H9 (cell line): ENCODE measurements at regions not wholly inside any gene's neighbourhood (a gene's known extent, or its start where the extent isn't known, plus 50 kb on each side); places are given as distances from the start of the nearest gene placed in this dataset.

Experiments
- DNase-seq: peaks from one replicate; pipeline ENCODE4 v3.0.0-alpha.2; 2017
- H2AFZ ChIP-seq: one replicate; pipeline ENCODE4 v1.6.1; 2013; ENCODE audit warnings: mild to moderate bottlenecking, low read length, control low read depth, moderate library complexity
- H2AK5ac ChIP-seq: 2 replicates; pipeline ENCODE4 v1.6.1; 2013; ENCODE audit warnings: low read length, control low read depth, mixed read lengths; ENCODE audit not compliant: insufficient read length
- H2BK120ac ChIP-seq: one replicate; pipeline ENCODE4 v1.6.1; 2013; ENCODE audit warnings: low read depth, mild to moderate bottlenecking, low read length, control low read depth, inconsistent platforms; ENCODE audit not compliant: poor library complexity, severe bottlenecking
- H2BK12ac ChIP-seq: 2 replicates; pipeline ENCODE4 v1.6.1; 2013; ENCODE audit warnings: low read length, control low read depth, mixed read lengths, low read depth; ENCODE audit not compliant: insufficient read length
- H2BK15ac ChIP-seq: 2 replicates; pipeline ENCODE4 v1.6.1; 2013; ENCODE audit warnings: low read depth, low read length, control low read depth
- H2BK20ac ChIP-seq: one replicate; pipeline ENCODE4 v1.6.1; 2013; ENCODE audit warnings: low read depth, mild to moderate bottlenecking, low read length, control low read depth, inconsistent platforms; ENCODE audit not compliant: poor library complexity, severe bottlenecking
- H2BK5ac ChIP-seq: 2 replicates; pipeline ENCODE4 v1.6.1; 2013; ENCODE audit warnings: low read length, control low read depth, mixed read lengths; ENCODE audit not compliant: insufficient read length
- H3K14ac ChIP-seq: 2 replicates; pipeline ENCODE4 v1.6.1; 2013; ENCODE audit warnings: low read length, control low read depth; ENCODE audit not compliant: insufficient read depth
- H3K18ac ChIP-seq: 2 replicates; pipeline ENCODE4 v1.6.1; 2013; ENCODE audit warnings: low read depth, mild to moderate bottlenecking, mixed read lengths, low read length, control low read depth; ENCODE audit not compliant: insufficient read length
- H3K23ac ChIP-seq: 2 replicates; pipeline ENCODE4 v1.6.1; 2013; ENCODE audit warnings: low read length, control low read depth, mixed read lengths, low read depth; ENCODE audit not compliant: insufficient read length
- H3K23me2 ChIP-seq: 2 replicates; pipeline ENCODE4 v1.6.1; 2013; ENCODE audit warnings: low read depth, mild to moderate bottlenecking, mixed read lengths, low read length, control low read depth; ENCODE audit not compliant: insufficient read length, poor library complexity, severe bottlenecking
- H3K27ac ChIP-seq: 2 replicates; pipeline ENCODE4 v1.5.1; 2013; ENCODE audit warnings: low read length, control low read depth, mixed read lengths, low read depth; ENCODE audit not compliant: insufficient read length
- H3K27me3 ChIP-seq: 2 replicates; pipeline ENCODE4 v1.6.1; 2013; ENCODE audit warnings: low read length, control low read depth, inconsistent platforms; ENCODE audit not compliant: insufficient read depth
- H3K4ac ChIP-seq: 2 replicates; pipeline ENCODE4 v1.6.1; 2013; ENCODE audit warnings: low read depth, mild to moderate bottlenecking, control low read depth, inconsistent platforms, low read length, moderate library complexity
- H3K4me1 ChIP-seq: 2 replicates; pipeline ENCODE4 v1.6.1; 2013; ENCODE audit warnings: low read length, control low read depth, inconsistent platforms; ENCODE audit not compliant: insufficient read depth
- H3K4me2 ChIP-seq: 2 replicates; pipeline ENCODE4 v1.6.1; 2013; ENCODE audit warnings: low read length, control low read depth, mixed read lengths; ENCODE audit not compliant: insufficient read length, insufficient read depth
- H3K56ac ChIP-seq: 2 replicates; pipeline ENCODE4 v1.6.1; 2013; ENCODE audit warnings: low read depth, mild to moderate bottlenecking, mixed read lengths, low read length, control low read depth; ENCODE audit not compliant: insufficient read length
- H3K79me1 ChIP-seq: 2 replicates; pipeline ENCODE4 v1.6.1; 2013; ENCODE audit warnings: low read depth, mild to moderate bottlenecking, moderate library complexity, low read length, control low read depth, inconsistent platforms; ENCODE audit not compliant: insufficient read depth, poor library complexity, severe bottlenecking
- H3K79me2 ChIP-seq: 2 replicates; pipeline ENCODE4 v1.6.1; 2013; ENCODE audit warnings: low read length, control low read depth, inconsistent platforms; ENCODE audit not compliant: insufficient read depth
- H3K9ac ChIP-seq: 2 replicates; pipeline ENCODE4 v1.6.1; 2013; ENCODE audit warnings: low read length, control low read depth, mixed read lengths; ENCODE audit not compliant: insufficient read length; ENCODE audit errors: extremely low read depth
- H3K9me3 ChIP-seq: one replicate; pipeline ENCODE4 v1.6.1; 2013; ENCODE audit warnings: low read depth, low read length, inconsistent platforms; ENCODE audit not compliant: control insufficient read depth
- H3T11ph ChIP-seq: one replicate; pipeline ENCODE4 v1.6.1; 2013; ENCODE audit warnings: mild to moderate bottlenecking, low read length, control low read depth, inconsistent platforms
- H4K20me1 ChIP-seq: one replicate; pipeline ENCODE4 v1.6.1; 2013; ENCODE audit not compliant: control insufficient read depth, insufficient read length, insufficient read depth
- H4K5ac ChIP-seq: 2 replicates; pipeline ENCODE4 v1.6.1; 2013; ENCODE audit warnings: low read depth, mild to moderate bottlenecking, mixed read lengths, low read length, control low read depth; ENCODE audit not compliant: insufficient read length
- H4K8ac ChIP-seq: replicated peaks from 2 replicates; pipeline ENCODE4 v1.6.1; 2013; ENCODE audit warnings: low read length, control low read depth, mixed read lengths, low read depth; ENCODE audit not compliant: insufficient read length
- H4K91ac ChIP-seq: 2 replicates; pipeline ENCODE4 v1.6.1; 2013; ENCODE audit warnings: low read depth, mild to moderate bottlenecking, moderate library complexity, mixed read lengths, low read length, control low read depth; ENCODE audit not compliant: insufficient read length
- H3K27ac Mint-ChIP-seq, 3 experiments: 2 replicates in 2 of 3; 3 replicates in 1 of 3; pipeline ENCODE4 v1.8.0; 2020 to 2021; ENCODE audit warnings: mixed read lengths in 3 of 3, mild to moderate bottlenecking in 1 of 3, moderate library complexity in 1 of 3
- H3K27me3 Mint-ChIP-seq: 2 replicates; pipeline ENCODE4 v1.8.0; 2021; ENCODE audit warnings: low read depth, mild to moderate bottlenecking, moderate library complexity, mixed read lengths
- H3K36me3 Mint-ChIP-seq, 3 experiments: 2 replicates in 2 of 3; 3 replicates in 1 of 3; pipeline ENCODE4 v1.8.0; 2020 to 2021; ENCODE audit warnings: low read depth in 3 of 3, mixed read lengths in 3 of 3; ENCODE audit not compliant: insufficient read depth in 1 of 3
- H3K4me1 Mint-ChIP-seq, 2 experiments: 2 replicates each; pipeline ENCODE4 v1.8.0; 2020; ENCODE audit warnings: mixed read lengths in 2 of 2
- H3K4me3 Mint-ChIP-seq, 2 experiments: 2 replicates in 1 of 2; 3 replicates in 1 of 2; pipeline ENCODE4 v1.8.0; 2020 to 2021; ENCODE audit warnings: mild to moderate bottlenecking in 2 of 2, mixed read lengths in 2 of 2, moderate library complexity in 1 of 2
- H3K9me3 Mint-ChIP-seq, 2 experiments: 2 replicates in 1 of 2; 3 replicates in 1 of 2; pipeline ENCODE4 v1.8.0; 2020; ENCODE audit warnings: mild to moderate bottlenecking in 2 of 2, mixed read lengths in 2 of 2, moderate library complexity in 1 of 2
- WGBS: extraction: QIAGEN DNeasy Blood & Tissue Kit; methylation state at CpG from one replicate; pipeline ENCODE4 v1.1.7; 2013; ENCODE audit warnings: missing lambda C conversion rate, low lambda C conversion rate, mixed read lengths; ENCODE audit not compliant: insufficient read length; ENCODE audit errors: extremely low coverage; 5-methylcytosine and 5-hydroxymethylcytosine counted together
- TF ChIP-seq, protein P1 (sequence below): fragments of 200-600 bp; sonication (generic); conservative IDR thresholded peaks from 3 replicates; pipeline ENCODE4 v1.8.0; 2021; ENCODE audit warnings: antibody characterized with exemption, mild to moderate bottlenecking

DNA sequence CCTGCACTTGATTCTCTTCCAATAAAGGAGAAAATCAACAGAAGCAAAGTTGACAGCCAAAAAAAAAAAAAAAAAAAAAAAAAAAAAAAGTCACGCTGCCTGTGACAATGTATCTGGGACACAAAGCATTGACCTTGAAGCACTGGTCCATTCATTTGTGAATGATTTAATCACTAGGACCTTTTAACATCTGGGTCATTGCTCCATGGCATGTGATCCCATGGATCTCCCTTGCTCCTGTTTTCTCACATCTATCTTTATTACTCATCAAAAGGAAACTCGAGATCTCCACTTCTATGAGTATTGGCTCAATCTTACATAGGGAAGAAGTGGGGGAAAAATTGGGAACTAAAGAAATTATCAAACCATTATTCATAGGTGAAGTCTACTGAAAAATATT, 89.6 kb upstream of the SMIM30 start:
- Mint-ChIP-seq H3K9me3 (no peaks in the 10 kb centered on the region), H3K27ac (no peak overlapping the region), H3K4me1 (0 out of 4 replicates have a peak, but pooled peaks cover 0 to 2% of the 10 kb centered on the region in 2 experiments), H3K4me3 (no peak overlapping the region), H3K27me3 (peaks cover 15% of the 10 kb centered on the region), H3K36me3 (no peaks in the 10 kb centered on the region)
- Histone ChIP-seq H3K9me3 (no peaks in the 10 kb centered on the region), H3K23ac (no peak overlapping the region), H3T11ph (no peak overlapping the region), H4K20me1 (no peaks in the 10 kb centered on the region), H2BK120ac (no peak overlapping the region), H3K18ac (no peak overlapping the region), H4K8ac (no peak overlapping the region), H3K27ac (no peak overlapping the region), H2BK12ac (no peak overlapping the region), H3K79me2 (no peaks in the 10 kb centered on the region), H3K56ac (no peak overlapping the region), H2AFZ (no peak overlapping the region), H3K79me1 (no peaks in the 10 kb centered on the region), H2AK5ac (no peak overlapping the region), H3K4me2 (no peak overlapping the region), H3K4me1 (no peaks in the 10 kb centered on the region), H3K23me2 (no peaks in the 10 kb centered on the region), H4K5ac (no peak overlapping the region), H4K91ac (no peak overlapping the region), H3K9ac (no peak overlapping the region), H2BK15ac (no peak overlapping the region), H2BK20ac (no peak overlapping the region), H2BK5ac (no peak overlapping the region), H3K14ac (no peak overlapping the region), H3K27me3 (no peaks in the 10 kb centered on the region), H3K4ac (no peak overlapping the region)
- no CpG with 5 or more reads among the region's 2 CpGs for WGBS
- no peak for DNase-seq
- TF ChIP-seq, protein P1, sequence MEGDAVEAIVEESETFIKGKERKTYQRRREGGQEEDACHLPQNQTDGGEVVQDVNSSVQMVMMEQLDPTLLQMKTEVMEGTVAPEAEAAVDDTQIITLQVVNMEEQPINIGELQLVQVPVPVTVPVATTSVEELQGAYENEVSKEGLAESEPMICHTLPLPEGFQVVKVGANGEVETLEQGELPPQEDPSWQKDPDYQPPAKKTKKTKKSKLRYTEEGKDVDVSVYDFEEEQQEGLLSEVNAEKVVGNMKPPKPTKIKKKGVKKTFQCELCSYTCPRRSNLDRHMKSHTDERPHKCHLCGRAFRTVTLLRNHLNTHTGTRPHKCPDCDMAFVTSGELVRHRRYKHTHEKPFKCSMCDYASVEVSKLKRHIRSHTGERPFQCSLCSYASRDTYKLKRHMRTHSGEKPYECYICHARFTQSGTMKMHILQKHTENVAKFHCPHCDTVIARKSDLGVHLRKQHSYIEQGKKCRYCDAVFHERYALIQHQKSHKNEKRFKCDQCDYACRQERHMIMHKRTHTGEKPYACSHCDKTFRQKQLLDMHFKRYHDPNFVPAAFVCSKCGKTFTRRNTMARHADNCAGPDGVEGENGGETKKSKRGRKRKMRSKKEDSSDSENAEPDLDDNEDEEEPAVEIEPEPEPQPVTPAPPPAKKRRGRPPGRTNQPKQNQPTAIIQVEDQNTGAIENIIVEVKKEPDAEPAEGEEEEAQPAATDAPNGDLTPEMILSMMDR = no peak
